ENCODE measurements at regions not wholly inside any gene's neighbourhood (a gene's known extent, or its start where the extent isn't known, plus 50 kb on each side); places are given as distances from the start of the nearest gene placed in this dataset.

- no peaks in the 10 kb centered on the region for H3K36me3 ChIP-seq
- no peak overlapping the region for H3K4me3 ChIP-seq
- no peaks in the 10 kb centered on the region for H3K9me3 ChIP-seq
- intact Hi-C loops (cut with DNase I) = no loop called here
- no peaks in the 10 kb centered on the region for H3K27me3 ChIP-seq (replicated peaks; ENCODE audit: insufficient read depth)
- no peak for DNase-seq (ENCODE audit: low spot score)
- H3K27ac ChIP-seq = no peak overlapping the region
- no peaks in the 10 kb centered on the region for H3K4me1 ChIP-seq (replicated peaks)
- WGBS = 79% methylated on average over 1 of the region's 1 CpG
- no peak for TF ChIP-seq POLR2A (IDR thresholded peaks at IDR 0.05)
- TF ChIP-seq POLR2AphosphoS5 (IDR thresholded peaks at IDR 0.05) = no peak
- TF ChIP-seq CTCF (IDR thresholded peaks at IDR 0.05) = no peak
Observed at GRCh38 chr2:220346919-220347318, 719.5 kb downstream of the SLC4A3 start.

- 86% methylated on average over 2 of the region's 2 CpGs for WGBS
- Histone ChIP-seq H3K27ac (no peak overlapping the region), H3K9me3 (no peaks in the 10 kb centered on the region), H3K4me1 (replicated peaks) (no peaks in the 10 kb centered on the region), H3K36me3 (no peaks in the 10 kb centered on the region), H3K4me3 (no peak overlapping the region), H3K27me3 (replicated peaks; ENCODE audit: insufficient read depth) (no peaks in the 10 kb centered on the region)
- no peak for TF ChIP-seq POLR2A (IDR thresholded peaks at IDR 0.05)
- no peak for TF ChIP-seq CTCF (IDR thresholded peaks at IDR 0.05)
- no peak for TF ChIP-seq POLR2AphosphoS5 (IDR thresholded peaks at IDR 0.05)
- no peak for DNase-seq (ENCODE audit: low spot score)
- intact Hi-C loops (cut with DNase I) = no loop called here
Observed at GRCh38 chr2:220347626-220348025, 720.2 kb downstream of the SLC4A3 start.

- Histone ChIP-seq H3K9me3 (no peaks in the 10 kb centered on the region), H3K27ac (no peak overlapping the region), H3K27me3 (replicated peaks; ENCODE audit: insufficient read depth) (no peaks in the 10 kb centered on the region), H3K4me3 (no peak overlapping the region), H3K4me1 (replicated peaks) (no peaks in the 10 kb centered on the region), H3K36me3 (no peaks in the 10 kb centered on the region)
- no peak for DNase-seq (ENCODE audit: low spot score)
- TF ChIP-seq POLR2A (IDR thresholded peaks at IDR 0.05) (no peak), CTCF (IDR thresholded peaks at IDR 0.05) (no peak), POLR2AphosphoS5 (IDR thresholded peaks at IDR 0.05) (no peak)
- intact Hi-C loops (cut with DNase I) = no loop called here
- 80% methylated on average over 2 of the region's 2 CpGs for WGBS
Observed at GRCh38 chr2:220348206-220348605, 720.8 kb downstream of the SLC4A3 start.

- Histone ChIP-seq H3K9me3 (no peaks in the 10 kb centered on the region), H3K36me3 (no peaks in the 10 kb centered on the region), H3K4me3 (no peak overlapping the region), H3K4me1 (replicated peaks) (no peaks in the 10 kb centered on the region), H3K27ac (no peak overlapping the region), H3K27me3 (replicated peaks; ENCODE audit: insufficient read depth) (no peaks in the 10 kb centered on the region)
- TF ChIP-seq POLR2A (IDR thresholded peaks at IDR 0.05) (no peak), CTCF (IDR thresholded peaks at IDR 0.05) (no peak), POLR2AphosphoS5 (IDR thresholded peaks at IDR 0.05) (no peak)
- intact Hi-C loops (cut with DNase I) = no loop called here
- DNase-seq (ENCODE audit: low spot score) = no peak
Observed at GRCh38 chr2:220353897-220354296, 726.5 kb downstream of the SLC4A3 start.

GRCh38 chr2:220356076-220356475, 728.6 kb downstream of the SLC4A3 start:
- no peak overlapping the region for H3K27ac ChIP-seq
- intact Hi-C loops (cut with DNase I) = no loop called here
- no peak for TF ChIP-seq POLR2AphosphoS5 (IDR thresholded peaks at IDR 0.05)
- no peak for TF ChIP-seq POLR2A (IDR thresholded peaks at IDR 0.05)
- no peak for TF ChIP-seq CTCF (IDR thresholded peaks at IDR 0.05)
- DNase-seq (ENCODE audit: low spot score) = no peak
- H3K4me3 ChIP-seq = no peak overlapping the region
- H3K27me3 ChIP-seq (replicated peaks; ENCODE audit: insufficient read depth) = no peaks in the 10 kb centered on the region
- no peaks in the 10 kb centered on the region for H3K9me3 ChIP-seq
- 16% methylated on average over 1 of the region's 1 CpG for WGBS
- H3K36me3 ChIP-seq = no peaks in the 10 kb centered on the region
- no peaks in the 10 kb centered on the region for H3K4me1 ChIP-seq (replicated peaks)
